T1000 (cell line): ENCODE measurements at regions not wholly inside any gene's neighbourhood (a gene's known extent, or its start where the extent isn't known, plus 50 kb on each side); places are given as distances from the start of the nearest gene placed in this dataset.

Experiments used
- DNase-seq: peaks from one replicate; lab custom pipeline; 2025; ENCODE audit warnings: mixed read lengths; lab: John Stamatoyannopoulos, UW

- DNase-seq = no peak
Observed at GRCh38 chr9:79210541-79211243, 361.1 kb upstream of the TLE4 start.

- no peak for DNase-seq
Observed at GRCh38 chr9:79213417-79214125, 358.2 kb upstream of the TLE4 start.

- no peak for DNase-seq
Observed at GRCh38 chr9:79215821-79216220, 355.9 kb upstream of the TLE4 start.

- DNase-seq = no peak
Observed at GRCh38 chr9:79220251-79220650, 351.5 kb upstream of the TLE4 start.

GRCh38 chr9:79220666-79221065, 351.1 kb upstream of the TLE4 start:
- no peak for DNase-seq

- DNase-seq = peak; percentile 56
Observed at GRCh38 chr9:79221084-79221483, 350.7 kb upstream of the TLE4 start.

- DNase-seq = no peak
Observed at GRCh38 chr9:79222483-79222882, 349.3 kb upstream of the TLE4 start.

- DNase-seq = no peak
Observed at GRCh38 chr9:79224672-79225433, 346.9 kb upstream of the TLE4 start.

GRCh38 chr9:79233542-79233941, 338.2 kb upstream of the TLE4 start:
- DNase-seq = no peak

- no peak for DNase-seq
Observed at GRCh38 chr9:79236466-79236865, 335.3 kb upstream of the TLE4 start.

GRCh38 chr9:79237861-79238260, 333.9 kb upstream of the TLE4 start:
- no peak for DNase-seq

GRCh38 chr9:79240774-79241173, 331.0 kb upstream of the TLE4 start:
- DNase-seq = no peak

GRCh38 chr9:79242489-79242888, 329.3 kb upstream of the TLE4 start:
- no peak for DNase-seq

- DNase-seq = no peak
Observed at GRCh38 chr9:79246170-79246569, 325.6 kb upstream of the TLE4 start.

GRCh38 chr9:79247021-79247420, 324.7 kb upstream of the TLE4 start:
- DNase-seq = no peak

- no peak for DNase-seq
Observed at GRCh38 chr9:79250806-79251205, 321.0 kb upstream of the TLE4 start.

GRCh38 chr9:79254900-79255650, 316.7 kb upstream of the TLE4 start:
- no peak for DNase-seq

GRCh38 chr9:79255651-79256260, 316.0 kb upstream of the TLE4 start:
- DNase-seq = no peak

- no peak for DNase-seq
Observed at GRCh38 chr9:79256691-79257213, 315.0 kb upstream of the TLE4 start.

- no peak for DNase-seq
Observed at GRCh38 chr9:79257228-79257781, 314.5 kb upstream of the TLE4 start.

- no peak for DNase-seq
Observed at GRCh38 chr9:79257790-79258351, 313.9 kb upstream of the TLE4 start.
